ENCODE measurements at regions not wholly inside any gene's neighbourhood (a gene's known extent, or its start where the extent isn't known, plus 50 kb on each side); places are given as distances from the start of the nearest gene placed in this dataset.
A peak's percentile ranks its signal among the peaks of the same experiment; 100 is the strongest.

- no peak for DNase-seq (ENCODE audit: extremely low read depth, low read depth)
Observed at GRCh38 chr13:78997902-78998629, 339.1 kb upstream of the OBI1 start.

GRCh38 chr13:78993792-78994191, 334.8 kb upstream of the OBI1 start:
- DNase-seq (ENCODE audit: extremely low read depth, low read depth): no peak

- DNase-seq (ENCODE audit: extremely low read depth, low read depth): no peak
Observed at GRCh38 chr13:78981913-78982312, 323.0 kb upstream of the OBI1 start.

GRCh38 chr13:78979349-78979748, 320.4 kb upstream of the OBI1 start:
- DNase-seq (ENCODE audit: extremely low read depth, low read depth): no peak

GRCh38 chr13:78978381-78978998, 319.5 kb upstream of the OBI1 start:
- DNase-seq (ENCODE audit: extremely low read depth, low read depth): peak; percentile 50

- no peak for DNase-seq (ENCODE audit: extremely low read depth, low read depth)
Observed at GRCh38 chr13:78977311-78977710, 318.4 kb upstream of the OBI1 start.

GRCh38 chr13:78976696-78977095, 317.7 kb upstream of the OBI1 start:
- no peak for DNase-seq (ENCODE audit: extremely low read depth, low read depth)

- no peak for DNase-seq (ENCODE audit: extremely low read depth, low read depth)
Observed at GRCh38 chr13:78972561-78972960, 313.6 kb upstream of the OBI1 start.

GRCh38 chr13:78971355-78972025, 312.5 kb upstream of the OBI1 start:
- DNase-seq (ENCODE audit: extremely low read depth, low read depth): no peak

- DNase-seq (ENCODE audit: extremely low read depth, low read depth): no peak
Observed at GRCh38 chr13:78960881-78961280, 301.9 kb upstream of the OBI1 start.

GRCh38 chr13:78958006-78958405, 299.1 kb upstream of the OBI1 start:
- DNase-seq (ENCODE audit: extremely low read depth, low read depth): no peak

- DNase-seq (ENCODE audit: extremely low read depth, low read depth): no peak
Observed at GRCh38 chr13:78940455-78941130, 281.6 kb upstream of the OBI1 start.

GRCh38 chr13:78934336-78934735, 275.4 kb upstream of the OBI1 start:
- DNase-seq (ENCODE audit: extremely low read depth, low read depth): no peak

- DNase-seq (ENCODE audit: extremely low read depth, low read depth): no peak
Observed at GRCh38 chr13:78915015-78915414, 256.1 kb upstream of the OBI1 start.

GRCh38 chr13:78913656-78914055, 254.7 kb upstream of the OBI1 start:
- no peak for DNase-seq (ENCODE audit: extremely low read depth, low read depth)

GRCh38 chr13:78910147-78910546, 251.2 kb upstream of the OBI1 start:
- DNase-seq (ENCODE audit: extremely low read depth, low read depth): no peak

- DNase-seq (ENCODE audit: extremely low read depth, low read depth): no peak
Observed at GRCh38 chr13:78909276-78909675, 250.3 kb upstream of the OBI1 start.

- no peak for DNase-seq (ENCODE audit: extremely low read depth, low read depth)
Observed at GRCh38 chr13:78907006-78907405, 248.1 kb upstream of the OBI1 start.

GRCh38 chr13:78897200-78897599, 238.2 kb upstream of the OBI1 start:
- DNase-seq (ENCODE audit: extremely low read depth, low read depth): no peak

GRCh38 chr13:78884571-78884970, 225.6 kb upstream of the OBI1 start:
- no peak for DNase-seq (ENCODE audit: extremely low read depth, low read depth)

- DNase-seq (ENCODE audit: extremely low read depth, low read depth): no peak
Observed at GRCh38 chr13:78881751-78882150, 222.8 kb upstream of the OBI1 start.
